ENCODE measurements at regions not wholly inside any gene's neighbourhood (a gene's known extent, or its start where the extent isn't known, plus 50 kb on each side); places are given as distances from the start of the nearest gene placed in this dataset.

DNA sequence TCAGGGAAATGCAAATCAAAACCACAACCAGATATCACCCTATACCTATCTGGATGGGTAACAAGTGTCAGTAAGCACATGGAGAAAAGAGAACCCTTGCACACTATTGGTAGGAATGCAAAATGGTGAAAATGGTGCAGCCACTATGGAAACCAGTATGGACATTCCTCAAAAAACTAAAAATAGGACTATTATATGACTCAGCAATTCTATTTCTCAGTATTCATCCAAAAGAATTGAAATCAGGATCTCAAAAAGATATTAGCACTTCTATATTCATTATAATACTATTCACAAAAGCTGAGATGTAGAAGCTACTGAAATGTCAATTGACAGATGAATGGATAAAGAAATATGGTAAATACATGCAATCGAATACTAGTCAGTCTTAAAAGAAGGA, 491.1 kb upstream of the MYT1L start:
- no peak for DNase-seq

DNA sequence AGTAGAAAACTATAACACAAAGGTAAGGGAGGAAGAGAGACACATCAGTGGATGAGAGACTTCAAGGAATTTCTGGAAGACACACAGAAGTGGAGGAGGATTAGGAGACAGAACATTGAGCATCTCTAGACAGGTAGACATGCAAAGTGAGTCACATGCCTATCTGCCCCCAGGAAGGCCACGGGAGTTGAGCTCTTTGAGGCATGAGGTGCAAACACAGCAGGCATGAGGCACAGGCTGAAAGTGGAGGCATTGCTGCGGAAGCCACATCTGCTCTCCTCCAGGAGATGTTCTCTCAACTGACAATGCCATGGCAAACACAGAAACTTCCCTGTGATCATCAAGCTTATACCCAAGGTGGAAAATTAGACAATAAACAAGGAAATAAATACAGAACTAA, 481.6 kb upstream of the MYT1L start:
- DNase-seq: no peak

DNA sequence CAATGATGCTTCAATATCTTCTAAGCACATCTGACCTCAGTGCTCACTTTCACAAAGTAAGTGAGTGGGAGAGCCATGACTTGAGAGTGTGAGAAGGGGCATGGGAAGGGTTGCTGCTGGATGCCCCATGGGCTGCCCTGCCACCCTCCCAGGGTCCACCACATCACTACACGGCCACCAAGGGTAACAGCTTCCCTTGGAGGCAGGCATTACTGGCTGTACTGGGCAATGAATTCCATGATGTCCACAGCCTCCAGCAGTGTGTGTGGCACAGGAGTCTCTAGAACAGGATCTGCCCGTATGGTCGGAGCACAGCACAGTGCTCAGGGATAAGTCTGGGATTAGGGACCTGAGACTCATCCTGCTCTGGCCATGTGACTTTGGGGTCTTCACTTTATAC, 481.0 kb upstream of the MYT1L start:
- no peak for DNase-seq

DNA sequence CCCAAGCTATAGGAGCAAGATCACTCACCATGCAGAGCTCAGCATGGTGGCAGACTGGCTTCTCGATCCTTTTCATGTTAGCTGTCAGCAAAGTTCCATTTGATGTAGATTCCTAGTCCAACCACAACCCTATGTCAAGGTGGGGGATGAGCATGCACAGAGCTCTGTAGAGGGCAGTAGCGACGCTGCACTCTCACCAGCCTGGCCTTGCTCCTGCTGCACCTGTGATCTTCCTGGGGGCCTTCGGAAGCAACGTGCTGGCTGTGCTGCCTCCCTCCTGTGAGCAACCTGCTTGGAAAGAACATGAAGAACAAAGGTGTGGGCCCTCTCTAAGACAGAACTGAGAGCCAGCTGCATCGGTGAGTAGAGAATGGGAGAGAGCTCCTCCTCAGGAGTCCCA, 479.4 kb upstream of the MYT1L start:
- no peak for DNase-seq

DNA sequence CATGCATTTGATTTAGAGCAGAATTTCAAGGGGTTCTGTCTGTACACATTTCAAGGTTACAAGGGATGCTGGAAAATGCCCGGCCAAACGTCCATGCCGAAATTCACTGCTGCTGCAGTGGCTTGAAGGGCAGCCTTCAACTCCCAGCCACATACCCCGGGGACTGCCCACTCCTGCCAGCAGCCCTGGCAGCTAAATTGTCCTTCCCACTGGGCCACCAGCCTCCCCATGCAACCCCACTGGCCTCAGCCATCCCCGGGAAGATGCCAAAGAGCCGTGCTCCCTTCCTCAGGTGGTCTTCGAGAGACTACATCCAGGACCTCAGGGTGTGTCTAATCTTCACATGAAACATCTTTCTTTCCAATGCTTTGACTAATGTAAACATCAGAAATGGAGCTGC, 478.7 kb upstream of the MYT1L start:
- no peak for DNase-seq

DNA sequence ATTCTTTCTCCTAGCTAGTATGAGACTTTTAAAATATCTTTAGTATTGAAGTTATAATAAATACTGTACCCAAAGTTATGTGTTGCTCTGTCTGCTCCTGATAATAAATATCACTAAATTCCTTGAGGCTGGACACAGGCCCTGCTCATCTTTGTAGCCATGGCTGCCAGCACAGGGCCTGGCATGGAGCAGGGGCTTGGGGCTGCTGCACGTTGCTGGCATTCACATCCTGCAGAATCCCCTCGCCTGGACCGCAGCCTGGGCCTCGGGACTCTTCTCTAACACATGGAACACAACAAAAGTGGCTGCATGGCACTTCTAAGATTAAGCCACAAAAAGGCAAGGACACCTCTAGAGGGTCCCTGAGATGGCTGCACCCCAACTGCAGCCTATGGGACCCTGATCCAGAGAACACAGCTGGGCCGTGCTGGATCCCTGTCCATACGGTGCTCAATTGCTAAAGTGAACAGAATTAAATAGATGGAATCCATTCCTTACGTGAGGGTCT, 477.5 kb upstream of the MYT1L start:
- DNase-seq: no peak

DNA sequence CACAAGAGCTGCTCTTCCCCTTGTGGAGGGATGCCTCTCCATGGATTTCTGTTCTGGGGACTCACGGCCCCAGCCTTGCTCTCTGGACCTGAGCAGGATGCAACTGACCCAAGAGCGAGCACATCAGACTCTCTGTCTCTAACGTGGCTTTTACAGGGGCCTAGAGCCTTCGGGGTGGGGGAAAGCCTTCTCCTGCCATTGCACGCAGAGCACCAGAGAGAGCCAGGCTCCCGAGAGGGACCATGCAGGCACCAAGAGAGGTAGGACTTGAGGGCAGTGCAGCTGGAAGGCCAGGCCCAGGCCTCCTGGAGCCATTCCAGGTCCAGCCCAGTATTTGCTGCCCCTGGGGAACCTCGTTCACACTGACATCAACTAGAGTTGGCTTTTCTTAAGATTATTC, 475.6 kb upstream of the MYT1L start:
- no peak for DNase-seq

DNA sequence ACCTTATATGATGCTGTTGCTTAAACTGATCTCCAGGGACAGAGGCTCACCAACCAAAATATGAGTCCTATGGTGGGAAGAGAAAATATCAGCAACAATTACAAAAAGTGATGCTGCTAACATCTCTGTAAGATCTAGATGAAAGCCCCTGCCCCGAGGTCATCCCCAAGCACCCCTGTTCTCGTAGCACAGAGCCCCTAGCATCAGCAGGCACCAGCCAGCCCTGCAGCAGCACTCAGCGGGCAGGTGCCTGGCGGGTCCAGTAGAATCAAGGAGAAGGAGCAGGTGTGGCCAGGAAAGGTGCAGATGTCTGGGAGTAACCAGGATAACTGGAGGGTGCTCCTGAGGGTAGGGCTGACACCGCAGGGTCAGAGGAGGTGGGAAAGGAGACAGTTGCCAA, 474.2 kb upstream of the MYT1L start:
- no peak for DNase-seq

DNA sequence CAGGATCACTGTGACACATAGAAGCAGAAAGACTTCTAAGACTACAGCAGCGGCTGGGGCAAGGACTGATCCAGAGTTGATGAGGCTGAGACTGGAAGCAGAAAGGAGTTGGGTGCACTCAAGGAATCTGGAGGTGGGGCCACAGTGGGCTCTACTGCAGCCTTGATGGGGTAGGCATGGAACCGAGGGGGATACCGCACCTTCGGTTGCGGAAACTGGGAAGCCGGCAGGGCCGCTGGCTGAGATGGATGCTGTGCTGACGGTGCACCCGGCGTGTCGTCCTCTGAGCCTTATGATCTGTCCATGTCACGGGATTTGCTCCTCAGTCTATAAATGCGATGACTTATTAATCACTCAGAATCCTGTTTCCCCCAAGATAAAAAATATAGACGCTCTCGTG, 473.5 kb upstream of the MYT1L start:
- no peak for DNase-seq

DNA sequence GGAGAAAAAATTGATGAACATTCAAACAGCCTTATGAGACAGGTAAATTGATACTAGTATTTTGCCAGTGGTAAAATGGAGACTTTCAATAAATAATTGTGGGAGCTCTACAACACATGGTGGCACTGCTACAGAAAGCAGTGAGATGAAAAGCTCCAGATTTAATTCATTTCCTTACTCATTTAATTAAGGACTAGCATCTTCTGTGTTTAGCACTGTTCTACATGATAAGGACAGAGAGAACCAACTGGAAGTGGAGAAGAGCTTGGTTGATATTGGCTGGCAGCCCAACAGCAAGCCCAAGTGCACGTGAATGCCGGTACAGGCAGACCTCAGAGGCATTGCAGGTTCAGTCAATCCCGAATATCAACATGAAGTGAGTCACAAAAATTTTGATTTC, 470.4 kb upstream of the MYT1L start:
- no peak for DNase-seq

DNA sequence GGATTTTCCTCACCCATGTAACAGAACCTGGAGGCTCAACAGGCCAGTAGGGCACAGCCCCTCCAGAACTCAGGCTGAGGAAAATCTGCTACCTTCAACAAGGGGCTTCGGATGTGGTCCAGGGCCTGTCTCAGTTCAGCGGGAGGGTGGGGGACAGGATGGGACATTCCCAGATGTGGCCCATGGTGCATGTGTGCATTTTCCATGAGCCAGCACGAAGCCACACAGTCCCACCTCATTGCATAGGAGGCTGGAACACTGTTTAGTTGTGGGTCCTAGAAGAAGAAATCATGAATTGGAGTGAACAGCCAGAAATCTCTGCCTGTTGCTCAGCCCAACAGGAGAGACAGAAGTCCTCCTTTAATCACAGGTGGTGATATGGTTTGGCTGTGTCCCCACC, 469.6 kb upstream of the MYT1L start:
- DNase-seq: no peak

DNA sequence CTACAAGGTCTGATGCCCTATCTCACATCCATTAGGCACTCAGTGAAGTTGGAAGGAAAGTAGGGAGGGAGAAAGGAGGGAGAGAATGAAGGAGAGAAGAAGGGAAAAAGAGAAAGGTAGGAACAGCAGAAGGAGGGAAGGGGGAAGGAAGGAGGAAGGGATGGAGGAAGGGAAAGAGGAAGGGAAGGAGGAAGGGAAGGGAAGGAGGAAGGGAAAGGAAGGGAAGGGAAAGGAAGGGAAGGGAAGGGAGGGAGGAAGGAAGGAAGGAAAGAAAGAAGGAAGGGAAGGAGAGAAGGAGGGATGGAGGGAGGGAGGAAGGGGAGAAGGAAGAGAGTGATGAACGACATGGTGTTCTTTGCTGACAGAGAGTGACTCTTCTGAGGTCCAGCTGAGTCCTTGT, 468.9 kb upstream of the MYT1L start:
- no peak for DNase-seq

DNA sequence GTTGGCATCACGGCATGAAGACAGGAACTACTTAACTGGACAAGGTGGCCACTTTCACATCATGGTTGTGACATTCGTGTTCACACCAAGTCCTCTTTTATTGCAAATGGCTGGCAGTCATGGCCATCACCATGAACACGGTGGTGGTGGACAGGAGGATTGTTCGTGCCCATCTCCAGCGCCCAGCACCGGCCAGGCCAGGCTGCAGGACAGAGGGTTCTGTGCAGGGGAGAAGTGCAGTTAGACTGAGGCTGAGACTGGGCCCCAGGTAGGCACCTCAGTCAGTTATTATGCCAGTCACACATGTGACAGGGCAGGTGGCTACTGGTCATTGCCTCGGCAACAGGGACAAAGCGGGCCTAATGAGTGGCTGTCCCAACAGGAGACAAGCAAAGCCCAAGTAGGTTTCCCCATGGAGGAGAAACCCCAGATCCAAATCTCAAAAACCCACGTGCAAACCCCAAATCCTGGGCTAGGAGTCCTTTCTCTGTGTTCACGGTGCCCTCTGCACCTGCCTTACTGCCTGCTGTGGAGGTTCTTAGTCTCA, 468.1 kb upstream of the MYT1L start:
- no peak for DNase-seq

DNA sequence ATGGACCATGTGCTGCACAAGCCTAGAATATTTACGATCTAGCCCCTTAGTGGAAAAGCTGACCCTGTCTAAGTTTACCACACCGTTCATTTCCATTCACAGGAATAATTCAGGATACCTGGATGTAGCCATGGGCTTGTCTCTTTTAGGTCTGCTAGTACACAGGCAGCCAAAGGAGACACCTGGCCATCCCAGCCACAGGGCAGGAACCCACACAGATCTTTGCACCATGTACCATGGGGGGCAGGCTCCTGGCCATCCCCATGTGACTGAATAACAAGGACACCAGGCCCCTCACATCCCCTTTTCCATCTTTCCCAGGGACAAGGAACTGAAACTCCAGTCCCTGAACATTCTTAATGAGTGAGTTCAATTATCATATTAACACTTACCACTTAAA, 467.3 kb upstream of the MYT1L start:
- no peak for DNase-seq

DNA sequence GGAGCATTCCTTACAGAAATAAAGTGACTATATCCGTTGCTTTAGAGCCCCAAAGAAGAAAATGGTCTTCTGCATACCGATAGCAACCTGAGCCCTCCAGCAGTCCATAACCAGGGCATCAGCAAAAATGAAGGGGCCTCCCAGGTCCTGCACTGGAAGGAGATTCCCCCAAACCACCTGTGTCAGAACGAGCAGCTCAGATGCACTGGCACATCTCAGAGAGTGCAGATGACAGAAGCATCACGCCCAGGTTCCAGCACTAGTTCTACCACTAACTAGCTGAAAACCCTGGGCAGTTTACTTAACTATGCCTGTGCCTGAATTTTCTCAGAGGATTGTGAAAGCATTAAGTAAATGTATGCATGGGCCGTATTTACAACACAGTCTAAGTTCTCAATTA, 466.7 kb upstream of the MYT1L start:
- no peak for DNase-seq

DNA sequence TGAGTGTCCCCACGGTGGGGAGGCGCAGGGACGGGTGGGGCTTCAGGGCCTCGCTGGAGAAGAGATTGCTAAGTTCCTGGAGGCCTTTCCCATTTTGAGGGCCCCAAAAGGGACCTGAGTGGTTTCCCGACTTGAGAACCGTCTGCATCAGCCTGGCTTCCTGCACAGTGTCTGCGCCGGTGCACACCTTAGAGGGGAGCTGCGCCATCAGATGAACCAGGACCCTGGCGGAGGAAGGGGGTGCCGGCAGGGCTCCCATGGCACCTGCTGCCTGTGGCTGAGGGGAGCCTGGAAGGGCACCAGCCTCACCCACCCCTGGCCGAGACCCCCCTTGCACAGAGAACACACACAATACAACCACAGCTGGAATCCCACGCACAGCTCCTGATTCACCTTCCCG, 465.1 kb upstream of the MYT1L start:
- no peak for DNase-seq

DNA sequence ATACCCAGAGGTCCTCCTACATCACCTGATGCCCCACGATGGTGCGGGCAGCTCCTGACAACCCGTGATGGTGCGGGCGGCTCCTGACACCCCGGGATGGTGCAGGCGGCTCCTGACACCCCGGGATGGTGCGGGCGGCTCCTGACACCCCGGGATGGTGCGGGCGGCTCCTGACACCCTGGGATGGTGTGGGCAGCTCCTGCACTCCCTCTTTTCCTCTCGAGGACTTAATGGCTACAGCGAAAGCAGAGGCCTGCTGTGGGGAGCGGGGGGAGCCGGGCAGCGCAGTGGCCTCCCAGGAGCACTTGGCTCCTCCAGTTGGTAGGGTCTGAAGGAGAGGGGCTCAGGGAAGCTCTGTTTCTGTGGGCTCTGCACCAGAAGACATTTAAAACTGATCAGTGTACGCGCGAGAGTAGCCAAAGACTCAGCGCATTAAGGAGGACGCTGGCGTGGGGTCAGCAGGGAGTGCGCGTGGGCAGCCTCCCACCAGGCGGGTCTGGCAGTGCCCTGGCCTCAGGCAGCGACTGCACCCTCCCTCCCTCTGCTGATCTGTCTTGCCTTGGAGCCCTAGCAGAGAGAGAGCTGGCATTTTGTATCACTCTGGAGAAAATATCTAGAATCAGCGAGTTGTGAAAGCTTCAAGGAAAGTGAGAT, 464.5 kb upstream of the MYT1L start:
- no peak for DNase-seq

DNA sequence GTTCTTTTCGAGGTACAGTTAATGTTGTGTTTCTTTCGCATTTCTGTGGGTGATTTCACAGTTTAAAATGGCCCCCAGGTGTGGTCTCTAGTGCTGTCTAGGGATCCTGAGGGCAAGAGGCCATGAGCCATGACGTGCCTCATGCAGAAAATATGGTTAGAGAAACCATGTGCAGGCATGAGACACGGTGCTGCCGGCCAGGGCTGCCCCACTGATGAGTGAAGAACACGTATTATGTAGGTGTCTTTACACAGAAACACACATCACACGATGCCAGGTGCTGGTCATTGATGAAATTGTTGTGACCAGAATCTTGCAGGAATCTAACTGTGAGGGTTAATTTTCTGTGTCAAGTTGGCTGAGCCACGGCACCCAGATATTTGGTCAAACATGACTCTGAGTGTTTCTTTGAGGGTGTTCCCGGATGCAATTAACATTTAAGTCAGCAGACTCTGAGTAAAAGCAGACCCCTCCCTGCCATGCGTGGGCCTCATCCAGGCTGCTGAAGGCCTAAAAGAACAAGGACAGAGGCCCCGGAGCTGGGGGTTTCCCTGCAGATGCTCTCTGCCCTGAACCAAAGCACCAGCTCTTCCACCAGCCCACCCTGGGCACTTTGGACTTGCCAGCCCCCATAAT, 463.0 kb upstream of the MYT1L start:
- no peak for DNase-seq

DNA sequence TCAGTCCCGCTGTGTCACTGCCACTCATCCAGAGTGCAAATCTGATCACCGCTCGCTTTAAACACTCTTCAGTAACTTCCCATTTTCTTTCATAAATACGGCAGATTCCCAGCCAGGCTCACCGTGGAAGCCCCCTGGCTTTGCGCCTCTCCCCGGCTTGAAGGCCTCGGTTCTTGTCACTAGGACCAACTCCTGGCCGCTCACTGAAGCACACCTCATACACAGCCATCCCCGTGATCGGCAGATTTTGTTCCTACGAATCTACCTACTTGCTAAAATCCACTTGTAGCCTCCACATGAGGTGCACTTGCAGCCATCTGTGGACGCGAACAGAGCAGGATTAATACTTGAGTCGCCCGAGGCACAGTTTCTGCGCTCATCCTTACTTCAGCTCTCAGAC, 462.4 kb upstream of the MYT1L start:
- no peak for DNase-seq

DNA sequence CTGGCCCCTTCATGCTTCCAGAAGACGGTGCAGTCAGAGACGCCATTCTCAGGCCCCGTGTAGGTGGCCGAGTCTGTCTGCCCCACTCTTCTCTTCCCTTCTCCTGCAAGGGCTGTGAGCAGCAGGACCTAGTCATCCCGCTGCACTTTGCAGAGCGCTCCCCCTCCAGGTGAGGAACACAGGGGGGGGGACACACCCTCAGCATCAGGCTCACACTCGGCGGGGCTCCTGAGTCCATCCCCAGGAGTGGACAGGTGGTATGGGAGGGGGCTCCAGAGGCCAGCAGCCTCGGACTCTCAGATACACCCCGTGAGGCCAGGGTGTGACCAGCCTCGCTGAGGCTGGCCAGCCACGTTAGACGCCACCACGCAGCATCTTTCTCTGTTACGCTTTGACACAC, 460.5 kb upstream of the MYT1L start:
- DNase-seq: no peak

DNA sequence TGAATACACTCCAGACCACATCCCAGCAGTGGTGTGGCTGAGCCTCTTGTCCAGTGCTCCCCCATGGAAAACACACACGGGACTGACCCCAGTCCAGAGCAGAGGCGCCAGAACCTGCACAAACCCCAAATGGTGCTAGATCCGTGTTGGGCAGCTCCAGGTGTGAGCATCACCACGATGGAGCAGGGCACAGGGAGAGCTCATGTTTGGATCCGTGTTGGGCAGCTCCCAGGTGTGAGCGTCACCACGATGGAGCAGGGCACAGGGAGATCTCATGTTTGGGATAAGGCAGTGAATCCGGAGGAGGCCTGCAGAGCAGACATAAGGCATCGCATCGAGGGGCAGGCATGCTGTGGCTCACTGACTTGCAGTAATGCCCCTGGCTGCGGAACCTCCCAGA, 460.0 kb upstream of the MYT1L start:
- DNase-seq: no peak

DNA sequence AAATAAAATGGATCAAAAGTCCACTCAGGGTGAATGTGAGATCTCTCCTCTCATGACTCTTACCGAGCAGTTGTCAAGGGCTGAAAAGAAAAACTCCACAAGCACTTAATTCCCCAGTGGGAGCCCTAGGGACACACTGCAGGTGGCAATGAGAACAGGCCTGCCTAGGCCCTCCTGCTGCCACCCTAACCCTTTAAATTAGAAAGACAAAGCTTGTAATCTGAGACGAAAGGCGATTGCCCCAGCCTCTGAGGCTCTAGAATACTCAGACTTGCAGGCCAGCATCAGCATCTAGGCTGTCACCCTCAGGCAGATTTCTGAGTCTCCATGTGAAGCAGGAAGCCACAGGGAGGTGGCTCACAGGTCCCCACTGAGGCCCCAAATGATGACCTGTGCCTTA, 457.0 kb upstream of the MYT1L start:
- DNase-seq: no peak

DNA sequence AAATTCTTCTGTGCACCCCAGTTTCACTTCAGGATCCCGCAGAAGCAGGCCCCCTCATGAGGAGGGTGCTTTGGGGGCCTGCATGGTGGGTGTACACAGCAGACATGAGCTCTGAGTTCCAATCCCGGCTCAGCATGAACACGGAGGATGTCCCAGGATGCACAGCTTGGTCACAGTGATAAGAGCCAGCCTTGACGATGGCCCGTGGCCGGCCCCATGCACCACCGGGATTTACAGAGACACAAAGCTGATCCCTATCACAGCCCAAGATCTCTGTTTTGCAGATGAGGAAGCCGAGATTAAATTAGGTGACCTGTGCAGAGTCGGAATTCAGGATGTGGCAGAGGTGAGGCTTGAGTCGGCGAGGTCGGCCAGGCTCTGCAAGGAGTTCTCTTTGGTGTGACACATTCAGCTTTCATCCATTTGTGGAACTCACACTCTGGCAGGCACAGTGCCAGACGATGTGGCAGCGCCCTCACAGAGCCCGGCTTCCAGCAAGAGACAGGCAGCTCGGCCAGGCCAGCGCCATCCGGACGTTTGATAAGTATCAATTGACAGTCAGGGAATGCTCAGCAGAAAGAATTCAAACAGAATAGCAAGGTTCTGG, 456.3 kb upstream of the MYT1L start:
- DNase-seq: no peak

DNA sequence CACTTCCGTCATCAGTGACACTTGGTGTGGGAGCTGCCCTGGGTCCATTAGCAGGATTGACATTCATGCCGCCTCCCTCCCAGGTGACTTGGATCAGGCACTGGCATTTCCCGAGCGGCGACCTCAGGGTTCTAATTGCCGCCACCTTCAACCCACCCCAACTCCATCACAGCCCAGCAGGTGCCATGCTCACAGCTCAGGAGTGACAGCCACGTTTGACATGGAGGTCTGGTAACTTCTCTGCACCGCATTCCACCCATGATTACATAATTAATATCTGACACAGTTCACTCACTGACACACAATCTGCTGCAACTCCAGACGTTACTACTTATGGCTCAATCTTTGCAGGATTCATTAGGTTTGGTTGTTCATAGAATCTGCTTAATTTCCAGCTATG, 450.9 kb upstream of the MYT1L start:
- no peak for DNase-seq

Data from activated CD8-positive, alpha-beta memory T cell treated with anti-CD3 and anti-CD28 coated beads, Interleukin-2, amount 50 U/mL, for 48 hours (primary cell).